HepG2 (cell line): ENCODE measurements at regions not wholly inside any gene's neighbourhood (a gene's known extent, or its start where the extent isn't known, plus 50 kb on each side); places are given as distances from the start of the nearest gene placed in this dataset.

ENCODE experiments used
- HNF1A ChIP-seq, 2 experiments: sonication (generic) in 1 of 2; formaldehyde crosslinking in 1 of 2; IDR thresholded peaks; 2 replicates each; pipeline versions ENCODE4 v1.4.0 to v1.6.1; 2016 to 2020; ENCODE audit warnings: borderline replicate concordance in 1 of 2, low read depth in 1 of 2, mild to moderate bottlenecking in 1 of 2, missing genetic modification reagents in 1 of 2
- HOXA7 ChIP-seq: sonication (generic); formaldehyde crosslinking; IDR thresholded peaks from 2 replicates; pipeline ENCODE4 v1.8.1; 2022; ENCODE audit warnings: mild to moderate bottlenecking, missing genetic modification reagents, moderate library complexity
- KLF11 ChIP-seq: IDR thresholded peaks from 2 replicates; pipeline ENCODE4 v1.6.1; 2016; ENCODE audit warnings: missing compliant biosample characterization
- RXRA ChIP-seq: sonication (generic); formaldehyde crosslinking; IDR thresholded peaks from 2 replicates; pipeline ENCODE4 v1.5.1; 2020; ENCODE audit warnings: missing genetic modification reagents
- SCMH1 ChIP-seq: sonication (generic); formaldehyde crosslinking; IDR thresholded peaks from 2 replicates; pipeline ENCODE4 v1.9.0; 2021; ENCODE audit warnings: missing genetic modification reagents, mild to moderate bottlenecking, borderline replicate concordance
- SNAI1 ChIP-seq: sonication (generic); formaldehyde crosslinking; IDR thresholded peaks from 2 replicates; pipeline ENCODE4 v1.5.0; 2020; ENCODE audit warnings: mild to moderate bottlenecking, missing genetic modification reagents, borderline replicate concordance
- SNRNP70 ChIP-seq: fragments of 200-400 bp; formaldehyde crosslinking; IDR thresholded peaks from 2 replicates; pipeline ENCODE4 v1.6.1; 2017; ENCODE audit warnings: mild to moderate bottlenecking, low read depth, low read length, moderate library complexity
- SOX13 ChIP-seq, 3 experiments: fragments of 450-650 bp in 1 of 3; sonication (generic) in 1 of 3; formaldehyde crosslinking in 1 of 3; IDR thresholded peaks in 2 of 3; conservative IDR thresholded peaks in 1 of 3; 2 replicates each; pipeline versions ENCODE4 v1.5.0 to v1.6.1; 2016 to 2020; ENCODE audit warnings: antibody characterized with exemption in 1 of 3, mild to moderate bottlenecking in 1 of 3, missing compliant biosample characterization in 1 of 3, missing genetic modification reagents in 1 of 3, moderate library complexity in 1 of 3
- SSRP1 ChIP-seq: IDR thresholded peaks from 2 replicates; pipeline ENCODE4 v1.6.1; 2016; ENCODE audit warnings: control low read depth
- TFAP4 ChIP-seq: sonication (generic); IDR thresholded peaks from 2 replicates; pipeline ENCODE4 v1.6.1; 2016; ENCODE audit warnings: low read depth, borderline replicate concordance
- YEATS4 ChIP-seq: sonication (generic); formaldehyde crosslinking; IDR thresholded peaks from 2 replicates; pipeline ENCODE4 v1.4.0; 2020; ENCODE audit warnings: missing genetic modification reagents, borderline replicate concordance
- ZNF326 ChIP-seq: sonication (generic); formaldehyde crosslinking; IDR thresholded peaks from 2 replicates; pipeline ENCODE4 v1.4.0; 2020; ENCODE audit warnings: missing genetic modification reagents, borderline replicate concordance
- ZNF496 ChIP-seq: sonication (generic); formaldehyde crosslinking; IDR thresholded peaks from 2 replicates; pipeline ENCODE4 v1.8.1; 2023; ENCODE audit warnings: mild to moderate bottlenecking, moderate library complexity, missing genetic modification reagents; ENCODE audit not compliant: insufficient replicate concordance
- ZNF672 ChIP-seq: sonication (generic); formaldehyde crosslinking; IDR thresholded peaks from 2 replicates; pipeline ENCODE4 v1.8.1; 2022; ENCODE audit warnings: missing genetic modification reagents
- ZNF678 ChIP-seq: sonication (generic); formaldehyde crosslinking; IDR thresholded peaks from 2 replicates; pipeline ENCODE4 v1.4.0; 2020; ENCODE audit warnings: mild to moderate bottlenecking, missing genetic modification reagents
- ZNF772 ChIP-seq: sonication (generic); formaldehyde crosslinking; IDR thresholded peaks from 2 replicates; pipeline ENCODE4 v1.5.0; 2020; ENCODE audit warnings: mild to moderate bottlenecking, missing genetic modification reagents
- ZNF816 ChIP-seq: sonication (generic); formaldehyde crosslinking; IDR thresholded peaks from 2 replicates; pipeline ENCODE4 v1.8.0; 2022; ENCODE audit warnings: missing genetic modification reagents, mild to moderate bottlenecking, borderline replicate concordance
- TF ChIP-seq, protein P1 (sequence below): sonication (generic); formaldehyde crosslinking; IDR thresholded peaks from 2 replicates; pipeline ENCODE4 v1.5.0; 2020; ENCODE audit warnings: mild to moderate bottlenecking, missing genetic modification reagents
- TF ChIP-seq, protein P2 (sequence below): sonication (generic); formaldehyde crosslinking; IDR thresholded peaks from 2 replicates; pipeline ENCODE4 v1.8.1; 2023; ENCODE audit warnings: mild to moderate bottlenecking, missing genetic modification reagents
- TF ChIP-seq, protein P3 (sequence below): sonication (generic); formaldehyde crosslinking; IDR thresholded peaks from 2 replicates; pipeline ENCODE4 v1.4.0; 2020; ENCODE audit warnings: missing genetic modification reagents

- TF ChIP-seq TFAP4 (peak; percentile 45; the same call in 1 of the 2 replicates), ZNF496 (no peak), SCMH1 (CRISPR knock-in tag) (no peak), SNAI1 (CRISPR knock-in tag) (no peak), KLF11 (CRISPR knock-in tag) (no peak), ZNF816 (no peak), SSRP1 (no peak), ZNF772 (no peak), HOXA7 (no peak), YEATS4 (CRISPR knock-in tag) (no peak), ZNF678 (CRISPR knock-in tag) (no peak), HNF1A (IDR thresholded peaks at IDR 0.05; ENCODE audit: low read depth) (peak; percentile 84), HNF1A (CRISPR knock-in tag; IDR thresholded peaks at IDR 0.05; ENCODE audit: borderline replicate concordance) (0 out of 2 replicates have a peak, but pooled peaks have one; percentile 29), SOX13 (IDR thresholded peaks at IDR 0.05) (no peak), SOX13 (CRISPR knock-in tag; conservative IDR thresholded peaks at IDR 0.05 in 1 of 2, IDR thresholded peaks at IDR 0.05 in 1 of 2) (peak in 1 of 2 experiments; percentile 61; a peak in 2 of 4 replicates), RXRA (no peak; the same call in 1 of the 2 replicates), SNRNP70 (no peak), ZNF672 (CRISPR knock-in tag) (no peak), ZNF326 (CRISPR knock-in tag) (no peak)
- TF ChIP-seq, protein P1, sequence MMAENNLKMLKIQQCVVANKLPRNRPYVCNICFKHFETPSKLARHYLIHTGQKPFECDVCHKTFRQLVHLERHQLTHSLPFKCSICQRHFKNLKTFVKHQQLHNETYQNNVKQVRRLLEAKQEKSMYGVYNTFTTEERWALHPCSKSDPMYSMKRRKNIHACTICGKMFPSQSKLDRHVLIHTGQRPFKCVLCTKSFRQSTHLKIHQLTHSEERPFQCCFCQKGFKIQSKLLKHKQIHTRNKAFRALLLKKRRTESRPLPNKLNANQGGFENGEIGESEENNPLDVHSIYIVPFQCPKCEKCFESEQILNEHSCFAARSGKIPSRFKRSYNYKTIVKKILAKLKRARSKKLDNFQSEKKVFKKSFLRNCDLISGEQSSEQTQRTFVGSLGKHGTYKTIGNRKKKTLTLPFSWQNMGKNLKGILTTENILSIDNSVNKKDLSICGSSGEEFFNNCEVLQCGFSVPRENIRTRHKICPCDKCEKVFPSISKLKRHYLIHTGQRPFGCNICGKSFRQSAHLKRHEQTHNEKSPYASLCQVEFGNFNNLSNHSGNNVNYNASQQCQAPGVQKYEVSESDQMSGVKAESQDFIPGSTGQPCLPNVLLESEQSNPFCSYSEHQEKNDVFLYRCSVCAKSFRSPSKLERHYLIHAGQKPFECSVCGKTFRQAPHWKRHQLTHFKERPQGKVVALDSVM (CRISPR knock-in tag) = no peak
- TF ChIP-seq, protein P2, sequence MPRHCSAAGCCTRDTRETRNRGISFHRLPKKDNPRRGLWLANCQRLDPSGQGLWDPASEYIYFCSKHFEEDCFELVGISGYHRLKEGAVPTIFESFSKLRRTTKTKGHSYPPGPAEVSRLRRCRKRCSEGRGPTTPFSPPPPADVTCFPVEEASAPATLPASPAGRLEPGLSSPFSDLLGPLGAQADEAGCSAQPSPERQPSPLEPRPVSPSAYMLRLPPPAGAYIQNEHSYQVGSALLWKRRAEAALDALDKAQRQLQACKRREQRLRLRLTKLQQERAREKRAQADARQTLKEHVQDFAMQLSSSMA (CRISPR knock-in tag) = no peak
- TF ChIP-seq, protein P3, sequence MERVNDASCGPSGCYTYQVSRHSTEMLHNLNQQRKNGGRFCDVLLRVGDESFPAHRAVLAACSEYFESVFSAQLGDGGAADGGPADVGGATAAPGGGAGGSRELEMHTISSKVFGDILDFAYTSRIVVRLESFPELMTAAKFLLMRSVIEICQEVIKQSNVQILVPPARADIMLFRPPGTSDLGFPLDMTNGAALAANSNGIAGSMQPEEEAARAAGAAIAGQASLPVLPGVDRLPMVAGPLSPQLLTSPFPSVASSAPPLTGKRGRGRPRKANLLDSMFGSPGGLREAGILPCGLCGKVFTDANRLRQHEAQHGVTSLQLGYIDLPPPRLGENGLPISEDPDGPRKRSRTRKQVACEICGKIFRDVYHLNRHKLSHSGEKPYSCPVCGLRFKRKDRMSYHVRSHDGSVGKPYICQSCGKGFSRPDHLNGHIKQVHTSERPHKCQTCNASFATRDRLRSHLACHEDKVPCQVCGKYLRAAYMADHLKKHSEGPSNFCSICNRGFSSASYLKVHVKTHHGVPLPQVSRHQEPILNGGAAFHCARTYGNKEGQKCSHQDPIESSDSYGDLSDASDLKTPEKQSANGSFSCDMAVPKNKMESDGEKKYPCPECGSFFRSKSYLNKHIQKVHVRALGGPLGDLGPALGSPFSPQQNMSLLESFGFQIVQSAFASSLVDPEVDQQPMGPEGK (CRISPR knock-in tag) = peak; percentile 19; the same call in 1 of the 2 replicates
Measured at GRCh38 chr13:24076109-24076508, 84.4 kb upstream of the SPATA13 start (continued).
